ENCODE measurements at regions not wholly inside any gene's neighbourhood (a gene's known extent, or its start where the extent isn't known, plus 50 kb on each side); places are given as distances from the start of the nearest gene placed in this dataset.

- DNase-seq (ENCODE audit: low read depth in 2 of 2): no peak
Observed at GRCh38 chr2:46239175-46239846, 57.9 kb upstream of the EPAS1 start.

DNA sequence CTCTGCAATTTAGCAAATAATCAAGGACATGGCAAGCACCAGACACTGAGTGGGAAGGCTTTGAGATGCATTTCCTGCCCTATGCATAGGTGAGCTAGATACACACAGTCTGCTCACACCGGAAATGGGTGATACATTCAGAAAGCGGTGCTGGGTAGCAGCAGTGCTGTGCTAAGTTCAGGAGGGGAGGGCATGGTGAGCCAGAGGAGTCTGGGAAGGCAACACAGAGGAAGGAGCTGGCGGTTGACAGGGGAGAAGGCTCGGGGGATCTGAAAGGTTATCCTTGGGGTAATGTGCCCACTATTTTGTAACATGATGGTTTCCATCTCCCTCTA, 57.4 kb upstream of the EPAS1 start:
- DNase-seq (ENCODE audit: low read depth in 2 of 2): peak; percentile 50 to 61

GRCh38 chr2:46241344-46241743, 55.9 kb upstream of the EPAS1 start:
- no peak for DNase-seq (ENCODE audit: low read depth in 2 of 2)

GRCh38 chr2:46245869-46246268, 51.3 kb upstream of the EPAS1 start:
- DNase-seq (ENCODE audit: low read depth in 2 of 2): no peak

GRCh38 chr2:46246790-46247189, 50.4 kb upstream of the EPAS1 start:
- no peak for DNase-seq (ENCODE audit: low read depth in 2 of 2)

Data from stimulated activated CD4-positive, alpha-beta T cell treated with anti-CD3 and anti-CD28 coated beads, Interleukin-15, amount 100 ng/mL, for 48 hours (primary cell).